GM12878 (cell line): ENCODE measurements at regions not wholly inside any gene's neighbourhood (a gene's known extent, or its start where the extent isn't known, plus 50 kb on each side); places are given as distances from the start of the nearest gene placed in this dataset.

ENCODE experiments used
- ATAC-seq: fragments of 200-7000 bp; cut with Tn5 transposase; 3 replicates; pipeline ENCODE4 v1.9.1; 2020; ENCODE audit warnings: mild to moderate bottlenecking, moderate library complexity
- BruUV-seq: library from RNA; stranded (reverse); fragments of 400-500 nt; replicated peaks from 2 replicates; lab custom pipeline; 2021; lab: Mats Ljungman, UMichigan
- CTCF ChIA-PET: fragments of 300-600 bp; sonication (Branson Sonifier 250); formaldehyde crosslinking; extraction: SDS; loops from one replicate; lab custom pipeline; 2021; ENCODE audit warnings: inconsistent platforms; lab: Yijun Ruan, JAX
- POLR2A ChIA-PET: fragments of 350-600 bp; formaldehyde crosslinking; extraction: SDS; loops from one replicate; lab custom pipeline; 2021; ENCODE audit warnings: inconsistent platforms; lab: Charles Lee
- RAD21 ChIA-PET: fragments of 300-600 bp; sonication (Branson Sonifier 250); formaldehyde crosslinking; loops from one replicate; lab custom pipeline; 2023; ENCODE audit warnings: antibody characterized with exemption; ENCODE audit not compliant: unreplicated experiment; lab: Charles Lee
- SMC1A ChIA-PET: fragments of 300-600 bp; sonication (Branson Sonifier 250); formaldehyde crosslinking; loops from one replicate; lab custom pipeline; 2023; ENCODE audit not compliant: unreplicated experiment, uncharacterized antibody; lab: Charles Lee
- DNase-seq: peaks from one replicate; pipeline ENCODE4 v3.0.0-alpha.2; 2011; ENCODE audit warnings: low read depth, low spot score
- FAIRE-seq: peaks from 3 replicates; lab custom pipeline; 2011; peaks lifted over from hg19 to GRCh38; lab: Jason Lieb, UNC
- H2AFZ ChIP-seq: 2 replicates; pipeline ENCODE4 v1.6.0; 2011; ENCODE audit warnings: low read depth, low read length, control low read depth; ENCODE audit not compliant: control insufficient read depth
- H3K27ac ChIP-seq: 2 replicates; pipeline ENCODE4 v1.5.1; 2011; ENCODE audit warnings: control low read depth; ENCODE audit not compliant: control insufficient read depth, insufficient read depth
- H3K27me3 ChIP-seq, 2 experiments: replicated peaks in 1 of 2; 2 replicates each; pipeline versions ENCODE4 v1.6.0 to v1.6.1; 2011; ENCODE audit warnings: low read length in 1 of 2; ENCODE audit not compliant: control insufficient read depth in 2 of 2, insufficient read depth in 2 of 2
- H3K36me3 ChIP-seq, 2 experiments: 2 replicates each; pipeline ENCODE4 v1.5.1; 2011; ENCODE audit warnings: low read length in 1 of 2; ENCODE audit not compliant: control insufficient read depth in 2 of 2, insufficient read depth in 2 of 2
- H3K4me1 ChIP-seq: 2 replicates; pipeline ENCODE4 v1.6.1; 2011; ENCODE audit warnings: mild to moderate bottlenecking, low read length, moderate library complexity, mixed read lengths; ENCODE audit not compliant: control insufficient read depth, insufficient read depth
- H3K4me2 ChIP-seq: 2 replicates; pipeline ENCODE4 v1.6.0; 2011; ENCODE audit warnings: control low read depth; ENCODE audit not compliant: control insufficient read depth, insufficient read depth
- H3K4me3 ChIP-seq: fragments of 200-600 bp; sonication (generic); 2 replicates; pipeline ENCODE4 v1.5.1; 2016
- H3K79me2 ChIP-seq: 2 replicates; pipeline ENCODE4 v1.6.0; 2011; ENCODE audit warnings: low read length; ENCODE audit not compliant: control insufficient read depth, insufficient read depth
- H3K9ac ChIP-seq: 2 replicates; pipeline ENCODE4 v1.8.0; 2011; ENCODE audit warnings: low read length, control low read depth, mixed read lengths; ENCODE audit not compliant: control insufficient read depth, insufficient read depth
- H3K9me3 ChIP-seq: replicated peaks from 3 replicates; pipeline ENCODE4 v1.5.1; 2011; ENCODE audit warnings: mild to moderate bottlenecking, low read length; ENCODE audit not compliant: control insufficient read depth, insufficient read depth
- H4K20me1 ChIP-seq: 2 replicates; pipeline ENCODE4 v1.6.0; 2011; ENCODE audit not compliant: control insufficient read depth, insufficient read depth
- PRDM15 ChIP-seq: fragments of 450-650 bp; formaldehyde crosslinking; IDR thresholded peaks from 2 replicates; pipeline ENCODE4 v1.4.0; 2020; ENCODE audit warnings: mild to moderate bottlenecking, moderate library complexity
- ZBTB33 ChIP-seq: fragments of 450-650 bp; IDR thresholded peaks from 2 replicates; pipeline ENCODE4 v1.6.1; 2017; ENCODE audit warnings: mild to moderate bottlenecking
- ZBTB40 ChIP-seq: fragments of 450-650 bp; IDR thresholded peaks from 2 replicates; pipeline ENCODE4 v1.6.1; 2016; ENCODE audit warnings: mild to moderate bottlenecking, moderate library complexity, borderline replicate concordance
- WGBS: methylation state at CpG from one replicate; pipeline ENCODE4 v1.1.6; 2016; ENCODE audit warnings: low lambda C conversion rate; ENCODE audit not compliant: insufficient replicate concordance, insufficient coverage; ENCODE audit errors: missing lambda C conversion rate; 5-methylcytosine and 5-hydroxymethylcytosine counted together
- in situ Hi-C: fragments of 300-500 bp; cut with MboI; formaldehyde crosslinking; loops from 9 replicates; pipeline ENCODE4 v1.14.3; 2018; ENCODE audit warnings: mixed read lengths
- intact Hi-C: fragments of 100-400 bp; cut with micrococcal nuclease; formaldehyde crosslinking; loops from one replicate; pipeline ENCODE4 v1.14.2; 2022; ENCODE audit not compliant: unreplicated experiment

GRCh38 chr3:74771401-74771800 is 156.9 kb upstream of the CNTN3 start (continued):
- no peak for TF ChIP-seq PRDM15 (CRISPR knock-in tag)

- POLR2A ChIA-PET, result no interaction called here
- no TSS peak for BruUV-seq
- H3K4me1 ChIP-seq, result no peaks in the 10 kb centered on the region
- intact Hi-C loops (no loop called here), in situ Hi-C loops (no loop called here)
- SMC1A ChIA-PET, result no interaction called here
- H3K4me2 ChIP-seq, result no peak overlapping the region
- no peaks in the 10 kb centered on the region for H3K79me2 ChIP-seq
- DNase-seq (no peak), FAIRE-seq (no peak), ATAC-seq (no peak)
- no peaks in the 10 kb centered on the region for H4K20me1 ChIP-seq
- TF ChIP-seq ZBTB40, result peak; percentile 74
- TF ChIP-seq ZBTB33, result no peak
- H3K36me3 ChIP-seq, result no peaks in the 10 kb centered on the region
- RAD21 ChIA-PET, result no interaction called here
- no peak overlapping the region for H3K27ac ChIP-seq
- no peaks in the 10 kb centered on the region for H3K27me3 ChIP-seq
- 5% methylated on average over 1 of the region's 1 CpG for WGBS
- no peak overlapping the region for H3K4me3 ChIP-seq
- no peak overlapping the region for H3K9ac ChIP-seq
- H2AFZ ChIP-seq, result no peak overlapping the region
- CTCF ChIA-PET, result no interaction called here
- no peaks in the 10 kb centered on the region for H3K9me3 ChIP-seq
Measured at GRCh38 chr3:74768010-74768409, 153.6 kb upstream of the CNTN3 start.
